NOMO-1 treated with DMSO at 0.1 percent for 48 hours (cell line): ENCODE measurements at regions not wholly inside any gene's neighbourhood (a gene's known extent, or its start where the extent isn't known, plus 50 kb on each side); places are given as distances from the start of the nearest gene placed in this dataset.

Source experiments
- DNase-seq: peaks from one replicate; lab custom pipeline; 2025; ENCODE audit not compliant: unreplicated experiment; lab: John Stamatoyannopoulos, UW

GRCh38 chrX:8232406-8232805 is 61.3 kb upstream of the VCX2 start:
- no peak for DNase-seq

- DNase-seq = no peak
These were observed 62.0 kb upstream of the VCX2 start for GRCh38 chrX:8233091-8233490.

- DNase-seq = no peak
These were observed 64.0 kb upstream of the VCX2 start for GRCh38 chrX:8235026-8235425.

- no peak for DNase-seq
These were observed 66.7 kb upstream of the VCX2 start for GRCh38 chrX:8237718-8238117.

GRCh38 chrX:8242431-8243020 is 71.5 kb upstream of the VCX2 start:
- DNase-seq = no peak

- no peak for DNase-seq
These were observed 73.2 kb upstream of the VCX2 start for GRCh38 chrX:8244301-8244700.

GRCh38 chrX:8245411-8245810 is 74.3 kb upstream of the VCX2 start:
- DNase-seq = no peak

GRCh38 chrX:8253096-8253495 is 82.0 kb upstream of the VCX2 start:
- DNase-seq = no peak

GRCh38 chrX:8254401-8254800 is 83.3 kb upstream of the VCX2 start:
- no peak for DNase-seq

- DNase-seq = no peak
These were observed 101.8 kb upstream of the VCX2 start for GRCh38 chrX:8272821-8273220.

GRCh38 chrX:8273451-8273895 is 102.4 kb upstream of the VCX2 start:
- no peak for DNase-seq

GRCh38 chrX:8274170-8274569 is 103.1 kb upstream of the VCX2 start:
- no peak for DNase-seq

GRCh38 chrX:8278557-8278956 is 107.5 kb upstream of the VCX2 start:
- DNase-seq = no peak

- DNase-seq = no peak
These were observed 108.3 kb upstream of the VCX2 start for GRCh38 chrX:8279323-8279722.

GRCh38 chrX:8284131-8284530 is 113.1 kb upstream of the VCX2 start:
- DNase-seq = peak; percentile 0

- no peak for DNase-seq
These were observed 117.5 kb upstream of the VCX2 start for GRCh38 chrX:8288590-8288989.

GRCh38 chrX:8289523-8289922 is 118.5 kb upstream of the VCX2 start:
- no peak for DNase-seq

GRCh38 chrX:8297766-8298165 is 126.7 kb upstream of the VCX2 start:
- no peak for DNase-seq

- DNase-seq = no peak
These were observed 133.6 kb upstream of the VCX2 start for GRCh38 chrX:8304668-8305067.

GRCh38 chrX:8305350-8305749 is 134.3 kb upstream of the VCX2 start:
- DNase-seq = no peak

GRCh38 chrX:8306291-8306925 is 135.3 kb upstream of the VCX2 start:
- DNase-seq = no peak

GRCh38 chrX:8310409-8310808 is 139.3 kb upstream of the VCX2 start:
- DNase-seq = no peak

- no peak for DNase-seq
These were observed 142.8 kb upstream of the VCX2 start for GRCh38 chrX:8313844-8314243.
